ENCODE measurements at regions not wholly inside any gene's neighbourhood (a gene's known extent, or its start where the extent isn't known, plus 50 kb on each side); places are given as distances from the start of the nearest gene placed in this dataset.
"Not testable (repeated sequence)": the region's sequence is repeated elsewhere in the genome, so short reads cannot be mapped to it uniquely, and the experiment has no call there.

DNA sequence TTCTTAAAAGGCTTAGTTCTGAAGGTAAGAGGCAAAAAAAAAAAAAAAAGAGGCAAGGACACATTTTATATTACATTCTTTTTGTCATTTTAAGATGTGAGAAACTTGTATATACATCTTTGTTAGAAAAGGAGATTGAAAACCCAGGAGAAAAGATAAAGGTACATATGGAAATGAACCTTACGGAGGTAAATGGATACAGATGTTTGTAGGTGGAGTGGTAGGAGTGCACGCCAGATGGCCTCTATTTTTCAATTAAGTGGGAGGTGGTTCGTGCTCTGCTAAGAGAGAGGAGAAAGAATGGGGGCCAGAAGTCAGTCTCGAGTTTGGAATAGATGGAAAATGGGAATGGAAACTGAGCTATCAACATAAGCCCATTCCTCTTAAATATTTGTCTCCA, 622.5 kb upstream of the GHITM start:
- H3K9ac ChIP-seq (ENCODE audit: low read length) = no peak overlapping the region
- H3K4me1 ChIP-seq (ENCODE audit: insufficient read depth, low read length, severe bottlenecking) = no peaks in the 10 kb centered on the region
- H3K27me3 ChIP-seq (ENCODE audit: insufficient read depth, low read length) = no peaks in the 10 kb centered on the region
- no peaks in the 10 kb centered on the region for H3F3A ChIP-seq (ENCODE audit: insufficient read depth, low read length)
- H3K9me2 ChIP-seq (ENCODE audit: low read depth, low read length) = no peaks in the 10 kb centered on the region
- no peaks in the 10 kb centered on the region for H3K79me2 ChIP-seq (ENCODE audit: insufficient read depth, low read length)
- H3K4me2 ChIP-seq (ENCODE audit: low read length) = no peak overlapping the region
- H3K36me3 ChIP-seq (ENCODE audit: insufficient read depth, low read length) = no peaks in the 10 kb centered on the region
- no peaks in the 10 kb centered on the region for H4K20me1 ChIP-seq (ENCODE audit: insufficient read depth, low read length)
- no peak for TF ChIP-seq EZH2 (IDR thresholded peaks at IDR 0.05; ENCODE audit: borderline replicate concordance, low read length)
- TF ChIP-seq, protein P1, sequence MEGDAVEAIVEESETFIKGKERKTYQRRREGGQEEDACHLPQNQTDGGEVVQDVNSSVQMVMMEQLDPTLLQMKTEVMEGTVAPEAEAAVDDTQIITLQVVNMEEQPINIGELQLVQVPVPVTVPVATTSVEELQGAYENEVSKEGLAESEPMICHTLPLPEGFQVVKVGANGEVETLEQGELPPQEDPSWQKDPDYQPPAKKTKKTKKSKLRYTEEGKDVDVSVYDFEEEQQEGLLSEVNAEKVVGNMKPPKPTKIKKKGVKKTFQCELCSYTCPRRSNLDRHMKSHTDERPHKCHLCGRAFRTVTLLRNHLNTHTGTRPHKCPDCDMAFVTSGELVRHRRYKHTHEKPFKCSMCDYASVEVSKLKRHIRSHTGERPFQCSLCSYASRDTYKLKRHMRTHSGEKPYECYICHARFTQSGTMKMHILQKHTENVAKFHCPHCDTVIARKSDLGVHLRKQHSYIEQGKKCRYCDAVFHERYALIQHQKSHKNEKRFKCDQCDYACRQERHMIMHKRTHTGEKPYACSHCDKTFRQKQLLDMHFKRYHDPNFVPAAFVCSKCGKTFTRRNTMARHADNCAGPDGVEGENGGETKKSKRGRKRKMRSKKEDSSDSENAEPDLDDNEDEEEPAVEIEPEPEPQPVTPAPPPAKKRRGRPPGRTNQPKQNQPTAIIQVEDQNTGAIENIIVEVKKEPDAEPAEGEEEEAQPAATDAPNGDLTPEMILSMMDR (IDR thresholded peaks at IDR 0.05; ENCODE audit: low read length) = no peak
- no peaks in the 10 kb centered on the region for H3K9me3 ChIP-seq (ENCODE audit: low read length)
- H3K4me3 ChIP-seq (ENCODE audit: low read depth, low read length, poor library complexity, severe bottlenecking) = no peak overlapping the region
- no peak overlapping the region for H3K27ac ChIP-seq (ENCODE audit: low read depth, low read length, poor library complexity, severe bottlenecking)
- H2AFZ ChIP-seq (ENCODE audit: low read length) = no peak overlapping the region

DNA sequence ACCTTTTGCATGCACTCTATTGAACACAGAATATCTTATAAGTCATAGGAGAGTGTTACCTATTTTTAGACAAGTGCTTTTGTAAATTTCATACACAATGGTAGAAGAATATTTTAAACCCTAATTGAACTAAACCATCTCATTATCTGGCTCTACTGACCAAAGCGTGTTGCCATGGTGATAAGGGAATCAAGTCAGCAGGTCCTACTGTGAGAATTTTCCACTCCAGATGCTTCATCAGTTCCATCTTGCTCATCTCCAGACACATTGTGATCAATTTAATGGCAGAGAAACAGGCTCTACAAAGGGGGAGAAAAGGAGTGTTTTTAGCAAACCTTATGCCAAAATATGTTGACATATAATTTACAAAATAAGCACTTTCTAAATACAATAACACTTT, 621.9 kb upstream of the GHITM start:
- Histone ChIP-seq H3K4me1 (ENCODE audit: insufficient read depth, low read length, severe bottlenecking) (no peaks in the 10 kb centered on the region), H3K4me2 (ENCODE audit: low read length) (no peak overlapping the region), H3K27ac (ENCODE audit: low read depth, low read length, poor library complexity, severe bottlenecking) (no peak overlapping the region), H3F3A (ENCODE audit: insufficient read depth, low read length) (no peaks in the 10 kb centered on the region), H4K20me1 (ENCODE audit: insufficient read depth, low read length) (no peaks in the 10 kb centered on the region), H3K9ac (ENCODE audit: low read length) (no peak overlapping the region), H2AFZ (ENCODE audit: low read length) (no peak overlapping the region), H3K27me3 (ENCODE audit: insufficient read depth, low read length) (no peaks in the 10 kb centered on the region), H3K4me3 (ENCODE audit: low read depth, low read length, poor library complexity, severe bottlenecking) (no peak overlapping the region), H3K9me2 (ENCODE audit: low read depth, low read length) (no peaks in the 10 kb centered on the region), H3K36me3 (ENCODE audit: insufficient read depth, low read length) (no peaks in the 10 kb centered on the region), H3K9me3 (ENCODE audit: low read length) (no peaks in the 10 kb centered on the region), H3K79me2 (ENCODE audit: insufficient read depth, low read length) (no peaks in the 10 kb centered on the region)
- TF ChIP-seq EZH2 (IDR thresholded peaks at IDR 0.05; ENCODE audit: borderline replicate concordance, low read length) = no peak
- TF ChIP-seq, protein P1 (IDR thresholded peaks at IDR 0.05; ENCODE audit: low read length) = no peak

DNA sequence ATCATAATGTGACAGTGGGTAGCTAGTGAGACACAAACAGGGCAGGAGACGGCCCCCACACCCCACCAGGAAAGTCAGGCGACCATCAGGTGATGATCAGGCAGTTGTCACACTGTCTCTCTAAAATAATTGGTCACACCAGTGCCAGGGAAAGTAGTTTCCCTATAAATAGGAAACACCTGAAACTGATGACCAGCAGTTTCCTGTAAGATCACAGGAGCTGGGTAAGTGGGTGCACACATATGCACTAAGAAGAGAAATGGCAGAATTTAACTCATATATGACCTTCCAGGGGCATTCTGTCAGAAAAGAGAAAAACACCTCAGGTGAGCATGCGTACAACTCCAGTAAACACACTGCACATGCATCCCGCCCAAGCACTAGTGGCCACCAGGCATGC, 620.5 kb upstream of the GHITM start:
- Histone ChIP-seq H3K4me2 (ENCODE audit: low read length) (no peak overlapping the region), H4K20me1 (ENCODE audit: insufficient read depth, low read length) (no peaks in the 10 kb centered on the region), H3K9ac (ENCODE audit: low read length) (no peak overlapping the region), H3K4me1 (ENCODE audit: insufficient read depth, low read length, severe bottlenecking) (no peaks in the 10 kb centered on the region), H3K9me2 (ENCODE audit: low read depth, low read length) (no peaks in the 10 kb centered on the region), H3K27ac (ENCODE audit: low read depth, low read length, poor library complexity, severe bottlenecking) (no peak overlapping the region), H3K27me3 (ENCODE audit: insufficient read depth, low read length) (no peaks in the 10 kb centered on the region), H2AFZ (ENCODE audit: low read length) (no peak overlapping the region), H3K36me3 (ENCODE audit: insufficient read depth, low read length) (no peaks in the 10 kb centered on the region), H3K4me3 (ENCODE audit: low read depth, low read length, poor library complexity, severe bottlenecking) (no peak overlapping the region), H3F3A (ENCODE audit: insufficient read depth, low read length) (no peaks in the 10 kb centered on the region), H3K79me2 (ENCODE audit: insufficient read depth, low read length) (no peaks in the 10 kb centered on the region), H3K9me3 (ENCODE audit: low read length) (no peaks in the 10 kb centered on the region)
- TF ChIP-seq EZH2 (IDR thresholded peaks at IDR 0.05; ENCODE audit: borderline replicate concordance, low read length) = no peak
- TF ChIP-seq, protein P1 (IDR thresholded peaks at IDR 0.05; ENCODE audit: low read length) = no peak

DNA sequence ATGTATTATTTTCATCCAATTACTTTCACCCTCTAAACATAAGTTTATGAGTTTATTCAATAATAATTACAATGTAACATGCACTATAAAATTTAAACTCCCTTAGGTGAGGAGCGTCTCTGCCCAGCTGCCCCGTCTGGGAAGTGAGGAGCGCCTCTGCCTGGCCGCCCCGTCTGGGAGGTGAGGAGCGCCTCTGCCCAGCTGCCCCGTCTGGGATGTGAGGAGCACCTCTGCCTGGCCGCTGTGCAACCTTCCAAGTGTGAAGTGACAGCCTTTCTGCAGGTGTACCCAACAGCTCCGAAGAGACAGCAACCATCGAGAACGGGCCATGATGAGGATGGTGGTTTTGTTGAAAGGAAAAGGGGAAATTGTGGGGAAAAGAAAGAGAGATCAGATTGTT, 618.9 kb upstream of the GHITM start:
- not testable (repeated sequence) for H3K4me3 ChIP-seq (ENCODE audit: low read depth, low read length, poor library complexity, severe bottlenecking); H3K27ac ChIP-seq (ENCODE audit: low read depth, low read length, poor library complexity, severe bottlenecking); H3F3A ChIP-seq (ENCODE audit: insufficient read depth, low read length); H2AFZ ChIP-seq (ENCODE audit: low read length); H4K20me1 ChIP-seq (ENCODE audit: insufficient read depth, low read length); H3K9me2 ChIP-seq (ENCODE audit: low read depth, low read length); H3K27me3 ChIP-seq (ENCODE audit: insufficient read depth, low read length); H3K36me3 ChIP-seq (ENCODE audit: insufficient read depth, low read length); H3K4me1 ChIP-seq (ENCODE audit: insufficient read depth, low read length, severe bottlenecking); H3K4me2 ChIP-seq (ENCODE audit: low read length); H3K9ac ChIP-seq (ENCODE audit: low read length); H3K79me2 ChIP-seq (ENCODE audit: insufficient read depth, low read length); H3K9me3 ChIP-seq (ENCODE audit: low read length)

All from OCI-LY1 (cell line).